Sigmoid colon (tissue), 6 donors: ENCODE measurements at regions not wholly inside any gene's neighbourhood (a gene's known extent, or its start where the extent isn't known, plus 50 kb on each side); places are given as distances from the start of the nearest gene placed in this dataset.

Source experiments
- DNase-seq: peaks from one replicate; pipeline ENCODE4 v3.0.0-alpha.2; 2019
- H3K27ac ChIP-seq, 4 donors: fragments of 200-600 bp; sonication (generic); one replicate each; pipeline ENCODE4 v1.5.1; 2016 to 2019; ENCODE audit warnings: mild to moderate bottlenecking in 1 of 4
- H3K27me3 ChIP-seq, 3 donors: fragments of 200-600 bp; sonication (generic); one replicate each; pipeline ENCODE4 v1.5.1; 2019; ENCODE audit warnings: mild to moderate bottlenecking in 1 of 3
- H3K36me3 ChIP-seq, 4 donors: fragments of 200-600 bp; sonication (generic); one replicate each; pipeline ENCODE4 v1.5.1; 2016 to 2019
- H3K4me1 ChIP-seq, 4 donors: fragments of 200-600 bp; sonication (generic); one replicate each; pipeline ENCODE4 v1.5.1; 2017 to 2019
- H3K4me3 ChIP-seq, 4 donors: fragments of 200-600 bp; sonication (generic); one replicate each; pipeline ENCODE4 v1.5.1; 2017 to 2019; ENCODE audit warnings: mild to moderate bottlenecking in 2 of 4, moderate library complexity in 1 of 4
- H3K9me3 ChIP-seq, 4 donors: fragments of 200-600 bp in 3 of 4; sonication (generic) in 3 of 4; one replicate each; pipeline versions ENCODE4 v1.5.1 to v1.6.1; 2013 to 2019
- EP300 ChIP-seq, 4 donors: sonication (generic); formaldehyde crosslinking; IDR thresholded peaks; one replicate each; pipeline ENCODE4 v1.6.1; 2017; ENCODE audit warnings: antibody characterized with exemption in 4 of 4
- POLR2A ChIP-seq, 2 donors: fragments of 450-650 bp; IDR thresholded peaks; one replicate each; pipeline ENCODE4 v1.6.1; 2016; ENCODE audit warnings: antibody characterized with exemption in 2 of 2, mild to moderate bottlenecking in 2 of 2, moderate library complexity in 2 of 2
- POLR2AphosphoS5 ChIP-seq, 4 donors: sonication (generic); formaldehyde crosslinking; IDR thresholded peaks; one replicate each; pipeline ENCODE4 v1.6.1; 2017; ENCODE audit warnings: antibody characterized with exemption in 4 of 4
- WGBS, 2 donors: extraction: QIAGEN DNeasy Blood & Tissue Kit; methylation state at CpG; one replicate each; pipeline ENCODE4 v1.1.7; 2013; 5-methylcytosine and 5-hydroxymethylcytosine counted together
- intact Hi-C: fragments of 100-400 bp; cut with DNase I; formaldehyde crosslinking; loops from one replicate; pipeline ENCODE4 v1.15.1; 2023
- TF ChIP-seq, protein P1 (sequence below), 4 experiments: fragments of 450-650 bp in 3 of 4; fragments of 200-600 bp in 1 of 4; IDR thresholded peaks; one replicate each; pipeline ENCODE4 v1.5.1; 2016 to 2019; ENCODE audit warnings: antibody characterized with exemption in 4 of 4, mild to moderate bottlenecking in 3 of 4, moderate library complexity in 2 of 4
- donor health status: healthy with polysubstance abuse.
- donor health status: healthy.

DNA sequence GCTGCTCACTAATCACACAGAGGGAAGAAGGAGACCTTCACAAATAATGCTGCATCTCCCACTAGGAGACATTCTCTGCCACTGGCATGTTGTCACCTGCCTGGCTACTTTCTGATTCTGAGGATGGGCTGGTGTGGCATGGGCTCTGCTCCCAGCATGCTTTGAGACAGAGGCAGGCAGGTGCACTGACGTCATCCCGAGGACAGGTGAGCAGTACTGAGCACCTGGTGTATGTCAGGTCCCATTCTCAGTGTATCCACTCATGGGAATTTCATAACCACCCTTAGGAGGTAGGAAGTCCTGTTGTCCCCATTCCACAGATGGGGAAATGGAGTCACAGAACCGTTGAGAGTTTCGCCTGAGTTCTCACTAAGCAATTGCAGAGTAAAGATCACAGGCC, 597.9 kb downstream of the VRK1 start:
- intact Hi-C loops = no loop called here
- Histone ChIP-seq H3K4me3 (no peak overlapping the region), H3K36me3 (no peaks in the 10 kb centered on the region), H3K4me1 (no peaks in the 10 kb centered on the region), H3K27ac (no peak overlapping the region), H3K9me3 (no peaks in the 10 kb centered on the region), H3K27me3 (no peaks in the 10 kb centered on the region)
- 62 to 85% methylated on average over 4 of the region's 4 CpGs for WGBS, 2 donors
- no peak for DNase-seq
- no peak for TF ChIP-seq POLR2AphosphoS5 (IDR thresholded peaks at IDR 0.05)
- TF ChIP-seq POLR2A (IDR thresholded peaks at IDR 0.05) = no peak
- no peak for TF ChIP-seq EP300 (IDR thresholded peaks at IDR 0.05)
- TF ChIP-seq, protein P1, sequence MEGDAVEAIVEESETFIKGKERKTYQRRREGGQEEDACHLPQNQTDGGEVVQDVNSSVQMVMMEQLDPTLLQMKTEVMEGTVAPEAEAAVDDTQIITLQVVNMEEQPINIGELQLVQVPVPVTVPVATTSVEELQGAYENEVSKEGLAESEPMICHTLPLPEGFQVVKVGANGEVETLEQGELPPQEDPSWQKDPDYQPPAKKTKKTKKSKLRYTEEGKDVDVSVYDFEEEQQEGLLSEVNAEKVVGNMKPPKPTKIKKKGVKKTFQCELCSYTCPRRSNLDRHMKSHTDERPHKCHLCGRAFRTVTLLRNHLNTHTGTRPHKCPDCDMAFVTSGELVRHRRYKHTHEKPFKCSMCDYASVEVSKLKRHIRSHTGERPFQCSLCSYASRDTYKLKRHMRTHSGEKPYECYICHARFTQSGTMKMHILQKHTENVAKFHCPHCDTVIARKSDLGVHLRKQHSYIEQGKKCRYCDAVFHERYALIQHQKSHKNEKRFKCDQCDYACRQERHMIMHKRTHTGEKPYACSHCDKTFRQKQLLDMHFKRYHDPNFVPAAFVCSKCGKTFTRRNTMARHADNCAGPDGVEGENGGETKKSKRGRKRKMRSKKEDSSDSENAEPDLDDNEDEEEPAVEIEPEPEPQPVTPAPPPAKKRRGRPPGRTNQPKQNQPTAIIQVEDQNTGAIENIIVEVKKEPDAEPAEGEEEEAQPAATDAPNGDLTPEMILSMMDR (IDR thresholded peaks at IDR 0.05) = no peak

GRCh38 chr14:97401714-97402113, 604.5 kb downstream of the VRK1 start:
- Histone ChIP-seq H3K4me1 (no peaks in the 10 kb centered on the region), H3K9me3 (no peaks in the 10 kb centered on the region), H3K36me3 (no peaks in the 10 kb centered on the region), H3K27ac (no peak overlapping the region), H3K27me3 (peaks cover 0 to 15% (median 0%) of the 10 kb centered on the region in 3 donors), H3K4me3 (no peak overlapping the region)
- 23 to 75% methylated on average over 7 of the region's 7 CpGs for WGBS, 2 donors
- no peak for TF ChIP-seq POLR2A (IDR thresholded peaks at IDR 0.05)
- TF ChIP-seq, protein P1 (IDR thresholded peaks at IDR 0.05) = no peak
- TF ChIP-seq POLR2AphosphoS5 (IDR thresholded peaks at IDR 0.05) = no peak
- TF ChIP-seq EP300 (IDR thresholded peaks at IDR 0.05) = no peak
- DNase-seq = no peak
- intact Hi-C loops = no loop called here

DNA sequence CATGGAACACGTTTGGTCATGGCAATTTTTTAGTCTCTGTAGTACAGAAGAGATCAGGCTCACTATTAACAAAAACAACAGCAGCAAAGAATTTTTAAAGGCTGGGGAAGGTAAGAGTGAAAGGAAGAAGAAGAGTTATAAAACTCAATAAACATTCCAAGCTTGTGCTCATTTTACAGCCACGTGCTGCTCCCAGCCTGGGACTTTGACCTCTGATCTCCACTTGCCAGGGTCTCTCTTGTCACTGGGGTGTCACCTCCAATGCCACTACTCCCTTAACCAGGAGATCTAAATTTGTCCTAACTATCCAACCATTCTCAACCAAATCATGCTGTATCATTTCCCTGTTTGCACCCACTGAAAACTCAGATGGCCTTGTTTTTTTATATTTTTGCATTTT, 605.1 kb downstream of the VRK1 start:
- no peak overlapping the region for H3K4me3 ChIP-seq
- WGBS, 2 donors = 8 to 52% methylated on average over 2 of the region's 2 CpGs
- TF ChIP-seq EP300 (IDR thresholded peaks at IDR 0.05) (no peak), POLR2A (IDR thresholded peaks at IDR 0.05) (no peak), POLR2AphosphoS5 (IDR thresholded peaks at IDR 0.05) (no peak)
- TF ChIP-seq, protein P1 (IDR thresholded peaks at IDR 0.05) = no peak

GRCh38 chr14:97407701-97408407, 610.7 kb downstream of the VRK1 start:
- intact Hi-C loops = no loop called here
- no peaks in the 10 kb centered on the region for H3K9me3 ChIP-seq
- H3K27ac ChIP-seq = no peak overlapping the region
- H3K4me1 ChIP-seq = peaks cover 0 to 2% (median under 1%) of the 10 kb centered on the region in 4 donors
- H3K36me3 ChIP-seq = no peaks in the 10 kb centered on the region
- H3K27me3 ChIP-seq = peaks cover 4 to 50% (median 30%) of the 10 kb centered on the region in 3 donors
- TF ChIP-seq, protein P1 (IDR thresholded peaks at IDR 0.05) = no peak
- TF ChIP-seq POLR2A (IDR thresholded peaks at IDR 0.05) = no peak
- no peak for TF ChIP-seq POLR2AphosphoS5 (IDR thresholded peaks at IDR 0.05)
- no peak for TF ChIP-seq EP300 (IDR thresholded peaks at IDR 0.05)
- no peak overlapping the region for H3K4me3 ChIP-seq
- no peak for DNase-seq
- 46 to 65% methylated on average over 17 of the region's 17 CpGs for WGBS, 2 donors

More for the DNA sequence above, 605.1 kb downstream of the VRK1 start:
- Histone ChIP-seq H3K9me3 (no peaks in the 10 kb centered on the region), H3K4me1 (no peaks in the 10 kb centered on the region), H3K36me3 (no peaks in the 10 kb centered on the region), H3K27ac (no peak overlapping the region), H3K27me3 (peaks cover 0 to 15% (median 0%) of the 10 kb centered on the region in 3 donors)
- intact Hi-C loops = no loop called here
- no peak for DNase-seq
